ENCODE measurements at regions not wholly inside any gene's neighbourhood (a gene's known extent, or its start where the extent isn't known, plus 50 kb on each side); places are given as distances from the start of the nearest gene placed in this dataset.
A peak's percentile ranks its signal among the peaks of the same experiment; 100 is the strongest.

DNA sequence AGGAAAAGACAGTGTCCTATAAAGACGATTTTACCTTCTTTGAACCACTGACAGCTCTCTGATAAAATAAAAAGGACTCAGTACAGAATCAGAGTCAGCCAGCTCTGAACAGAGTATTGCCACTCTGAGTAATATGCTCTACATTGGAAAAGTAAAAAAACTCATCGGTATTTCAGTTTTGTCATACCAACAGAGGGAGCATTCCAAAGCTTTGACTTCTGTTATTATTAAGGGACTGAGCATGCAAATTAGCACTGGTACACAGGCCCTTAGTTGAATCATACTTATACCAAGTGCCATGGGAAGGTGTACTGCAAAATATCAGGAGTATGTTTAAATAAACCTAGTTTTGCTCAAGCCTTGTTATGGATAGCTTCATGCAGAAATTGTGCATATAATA is 509.0 kb upstream of the KIF2B start:
- no peak for TF ChIP-seq CTCF (IDR thresholded peaks at IDR 0.05; ENCODE audit: unreplicated experiment)
- intact Hi-C loops (cut with micrococcal nuclease): loop anchor here (2.0 kb wide), 2 partner anchors 859 to 1577 kb away; no protein-coding TSS in a partner anchor
- DNase-seq (ENCODE audit: unreplicated experiment): peak; percentile 1
- Mint-ChIP-seq H3K9me3 (ENCODE audit: unreplicated experiment) (peaks cover 5% of the 10 kb centered on the region), H3K27me3 (ENCODE audit: insufficient read depth, unreplicated experiment) (no peaks in the 10 kb centered on the region), H3K27ac (ENCODE audit: low read depth, unreplicated experiment) (no peak overlapping the region), H3K4me3 (ENCODE audit: unreplicated experiment) (no peak overlapping the region), H3K36me3 (ENCODE audit: insufficient read depth, unreplicated experiment) (no peaks in the 10 kb centered on the region), H3K4me1 (ENCODE audit: insufficient read depth, unreplicated experiment) (peaks cover 11% of the 10 kb centered on the region)
- BruUV-seq (replicated peaks): no TSS peak
- ChIA-PET CTCF (interaction anchor here (0.5 to 1.9 kb wide), 6 partner anchors 17 to 1549 kb away, joined by 3 to 6 read pairs (median 3); no protein-coding TSS in a partner anchor), POLR2A (no interaction called here)

DNA sequence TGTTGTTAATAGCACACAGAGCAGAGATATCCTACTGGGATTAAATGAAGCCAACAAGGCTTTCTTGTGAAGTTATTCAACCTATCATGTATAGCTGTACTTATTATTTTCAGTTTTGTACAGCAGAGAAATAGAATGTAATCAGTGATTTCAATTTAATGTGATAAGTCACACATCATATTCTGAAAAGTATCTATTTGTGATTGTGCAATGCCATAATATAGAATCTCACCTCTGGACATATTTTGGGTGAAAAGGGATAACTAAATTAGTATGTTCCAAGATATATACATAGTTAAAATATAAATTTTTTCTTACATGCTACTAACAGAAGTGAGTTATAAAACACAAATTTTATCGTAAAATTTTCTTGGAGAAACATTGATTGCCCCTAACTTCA is 544.3 kb upstream of the KIF2B start:
- Mint-ChIP-seq H3K4me3 (ENCODE audit: unreplicated experiment) (no peak overlapping the region), H3K27ac (ENCODE audit: low read depth, unreplicated experiment) (no peak overlapping the region), H3K4me1 (ENCODE audit: insufficient read depth, unreplicated experiment) (no peaks in the 10 kb centered on the region), H3K27me3 (ENCODE audit: insufficient read depth, unreplicated experiment) (peaks cover 76% of the 10 kb centered on the region), H3K36me3 (ENCODE audit: insufficient read depth, unreplicated experiment) (no peaks in the 10 kb centered on the region), H3K9me3 (ENCODE audit: unreplicated experiment) (no peaks in the 10 kb centered on the region)
- intact Hi-C loops (cut with micrococcal nuclease): no loop called here
- ChIA-PET POLR2A (interaction anchor here (0.7 kb wide), 1 partner anchor 12 kb away, joined by 4 read pairs; no protein-coding TSS in a partner anchor), CTCF (no interaction called here)
- no peak for DNase-seq (ENCODE audit: unreplicated experiment)
- TF ChIP-seq CTCF (IDR thresholded peaks at IDR 0.05; ENCODE audit: unreplicated experiment): no peak
- no TSS peak for BruUV-seq (replicated peaks)

GRCh38 chr17:53273126-53273525 is 549.6 kb upstream of the KIF2B start:
- no peak for TF ChIP-seq CTCF (IDR thresholded peaks at IDR 0.05; ENCODE audit: unreplicated experiment)
- no peaks in the 10 kb centered on the region for H3K9me3 Mint-ChIP-seq (ENCODE audit: unreplicated experiment)
- no TSS peak for BruUV-seq (replicated peaks)
- no peaks in the 10 kb centered on the region for H3K4me1 Mint-ChIP-seq (ENCODE audit: insufficient read depth, unreplicated experiment)
- no peak overlapping the region for H3K27ac Mint-ChIP-seq (ENCODE audit: low read depth, unreplicated experiment)
- intact Hi-C loops (cut with micrococcal nuclease): no loop called here
- ChIA-PET POLR2A (no interaction called here), CTCF (interaction anchor here (0.6 to 0.7 kb wide), 3 partner anchors 257 to 1209 kb away, joined by 3 to 6 read pairs (median 4); no protein-coding TSS in a partner anchor)
- no peak for DNase-seq (ENCODE audit: unreplicated experiment)
- no peaks in the 10 kb centered on the region for H3K36me3 Mint-ChIP-seq (ENCODE audit: insufficient read depth, unreplicated experiment)
- H3K27me3 Mint-ChIP-seq (ENCODE audit: insufficient read depth, unreplicated experiment): peaks cover 76% of the 10 kb centered on the region
- no peak overlapping the region for H3K4me3 Mint-ChIP-seq (ENCODE audit: unreplicated experiment)

DNA sequence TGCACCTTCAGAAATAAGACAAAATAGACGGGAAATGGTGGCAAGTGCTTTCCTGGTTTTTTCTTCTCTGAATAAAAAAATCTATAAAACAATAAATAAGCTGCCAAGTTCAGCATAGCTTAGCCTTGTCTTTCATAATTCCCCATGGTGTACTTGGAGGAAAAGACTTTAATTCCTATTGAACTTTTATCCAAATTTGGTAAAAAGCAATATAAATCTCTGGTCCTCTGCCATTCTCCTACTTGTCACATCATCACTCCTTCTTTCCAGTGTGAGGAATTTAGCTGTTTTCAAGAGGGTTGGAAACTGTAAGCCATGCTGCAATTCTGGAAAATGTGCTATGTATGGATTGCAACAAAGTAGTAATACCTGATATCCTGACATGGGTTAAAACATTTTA is 551.8 kb upstream of the KIF2B start:
- no TSS peak for BruUV-seq (replicated peaks)
- Mint-ChIP-seq H3K4me3 (ENCODE audit: unreplicated experiment) (no peak overlapping the region), H3K9me3 (ENCODE audit: unreplicated experiment) (no peaks in the 10 kb centered on the region), H3K4me1 (ENCODE audit: insufficient read depth, unreplicated experiment) (no peaks in the 10 kb centered on the region), H3K27ac (ENCODE audit: low read depth, unreplicated experiment) (no peak overlapping the region), H3K36me3 (ENCODE audit: insufficient read depth, unreplicated experiment) (no peaks in the 10 kb centered on the region), H3K27me3 (ENCODE audit: insufficient read depth, unreplicated experiment) (peaks cover 77% of the 10 kb centered on the region)
- ChIA-PET POLR2A (no interaction called here), CTCF (no interaction called here)
- intact Hi-C loops (cut with micrococcal nuclease): no loop called here
- TF ChIP-seq CTCF (IDR thresholded peaks at IDR 0.05; ENCODE audit: unreplicated experiment): no peak
- no peak for DNase-seq (ENCODE audit: unreplicated experiment)
